Fibroblast of lung (primary cell): ENCODE measurements at regions not wholly inside any gene's neighbourhood (a gene's known extent, or its start where the extent isn't known, plus 50 kb on each side); places are given as distances from the start of the nearest gene placed in this dataset.

Source experiments
- DNase-seq, 2 donors: peaks; one replicate each; pipeline versions ENCODE4 v3.0.0 to v3.0.0-alpha.2; 2010; ENCODE audit warnings: low read depth in 2 of 2
- H2AFZ ChIP-seq: 2 replicates; pipeline ENCODE4 v1.5.1; 2012; ENCODE audit warnings: low read length, control low read depth, inconsistent platforms
- H3K27ac ChIP-seq: 2 replicates; pipeline ENCODE4 v1.5.1; 2011; ENCODE audit warnings: low read length, control low read depth; ENCODE audit not compliant: insufficient read depth
- H3K27me3 ChIP-seq: 2 replicates; pipeline ENCODE4 v1.5.1; 2011; ENCODE audit warnings: mild to moderate bottlenecking, low read length; ENCODE audit not compliant: control insufficient read depth, insufficient read depth
- H3K36me3 ChIP-seq: 2 replicates; pipeline ENCODE4 v1.5.1; 2011; ENCODE audit warnings: low read length; ENCODE audit not compliant: control insufficient read depth, insufficient read depth
- H3K4me1 ChIP-seq: 2 replicates; pipeline ENCODE4 v1.5.1; 2011; ENCODE audit warnings: low read length; ENCODE audit not compliant: control insufficient read depth, insufficient read depth; ENCODE audit errors: extremely low read depth
- H3K4me2 ChIP-seq: 2 replicates; pipeline ENCODE4 v1.5.1; 2011; ENCODE audit warnings: low read length, control low read depth; ENCODE audit not compliant: insufficient read depth; ENCODE audit errors: extremely low read depth
- H3K4me3 ChIP-seq, 4 experiments: fragments of 200-600 bp in 1 of 4; sonication (generic) in 1 of 4; replicated peaks in 1 of 4; 2 replicates each; pipeline ENCODE4 v1.5.1; 2011 to 2016; ENCODE audit warnings: low read length in 4 of 4, low read depth in 3 of 4, mild to moderate bottlenecking in 3 of 4, control low read depth in 2 of 4, inconsistent platforms in 1 of 4, mixed read lengths in 1 of 4; ENCODE audit not compliant: insufficient read depth in 1 of 4; ENCODE audit errors: control extremely low read depth in 1 of 4
- H3K79me2 ChIP-seq: 2 replicates; pipeline ENCODE4 v1.5.1; 2012; ENCODE audit warnings: mild to moderate bottlenecking, low read length, inconsistent platforms; ENCODE audit not compliant: control insufficient read depth, insufficient read depth
- H3K9ac ChIP-seq: 2 replicates; pipeline ENCODE4 v1.5.1; 2011; ENCODE audit warnings: mild to moderate bottlenecking, low read length, control low read depth; ENCODE audit not compliant: insufficient read depth
- H3K9me3 ChIP-seq: 2 replicates; pipeline ENCODE4 v1.5.1; 2012; ENCODE audit warnings: low read depth, low read length; ENCODE audit not compliant: control insufficient read depth, insufficient read depth
- H4K20me1 ChIP-seq: 2 replicates; pipeline ENCODE4 v1.5.1; 2011; ENCODE audit warnings: low read length; ENCODE audit not compliant: control insufficient read depth, insufficient read depth; ENCODE audit errors: extremely low read depth
- CTCF ChIP-seq, 2 donors: IDR thresholded peaks in 1 of 2; conservative IDR thresholded peaks in 1 of 2; 1 replicate in 1 of 2; 2 replicates in 1 of 2; pipeline ENCODE4 v1.5.1; 2011 to 2012; ENCODE audit warnings: low read length in 2 of 2, control low read depth in 1 of 2, inconsistent platforms in 1 of 2, low read depth in 1 of 2, mild to moderate bottlenecking in 1 of 2
- EZH2 ChIP-seq: IDR thresholded peaks from 2 replicates; pipeline ENCODE4 v1.5.1; 2012; ENCODE audit warnings: low read length, control low read depth, mild to moderate bottlenecking; ENCODE audit errors: missing control alignments

- no peaks in the 10 kb centered on the region for H3K27me3 ChIP-seq
- no peaks in the 10 kb centered on the region for H4K20me1 ChIP-seq
- TF ChIP-seq EZH2 (no peak), CTCF (conservative IDR thresholded peaks at IDR 0.05 in 1 of 2, IDR thresholded peaks at IDR 0.05 in 1 of 2; ENCODE audit: low read depth in 1 of 2, low read length in 2 of 2) (no peak)
- H2AFZ ChIP-seq: no peak overlapping the region
- no peak overlapping the region for H3K4me3 ChIP-seq
- no peak overlapping the region for H3K27ac ChIP-seq
- no peak for DNase-seq
- no peaks in the 10 kb centered on the region for H3K79me2 ChIP-seq
- no peaks in the 10 kb centered on the region for H3K36me3 ChIP-seq
- H3K4me2 ChIP-seq: no peak overlapping the region
- no peaks in the 10 kb centered on the region for H3K4me1 ChIP-seq
- H3K9ac ChIP-seq: no peak overlapping the region
- H3K9me3 ChIP-seq: no peaks in the 10 kb centered on the region
Measured at GRCh38 chr15:53212785-53213184, 422.6 kb upstream of the ONECUT1 start.

GRCh38 chr15:53210653-53211052 lies 420.5 kb upstream of the ONECUT1 start:
- Histone ChIP-seq H3K9ac (no peak overlapping the region), H3K4me3 (no peak overlapping the region), H3K27me3 (no peaks in the 10 kb centered on the region), H3K4me2 (no peak overlapping the region), H4K20me1 (no peaks in the 10 kb centered on the region), H2AFZ (no peak overlapping the region), H3K4me1 (no peaks in the 10 kb centered on the region), H3K9me3 (no peaks in the 10 kb centered on the region), H3K36me3 (no peaks in the 10 kb centered on the region), H3K27ac (no peak overlapping the region), H3K79me2 (no peaks in the 10 kb centered on the region)
- no peak for DNase-seq
- TF ChIP-seq EZH2 (no peak), CTCF (conservative IDR thresholded peaks at IDR 0.05 in 1 of 2, IDR thresholded peaks at IDR 0.05 in 1 of 2; ENCODE audit: low read depth in 1 of 2, low read length in 2 of 2) (no peak)

- no peaks in the 10 kb centered on the region for H3K9me3 ChIP-seq
- no peak overlapping the region for H3K4me3 ChIP-seq
- no peaks in the 10 kb centered on the region for H3K79me2 ChIP-seq
- no peak overlapping the region for H3K4me2 ChIP-seq
- H2AFZ ChIP-seq: no peak overlapping the region
- no peak overlapping the region for H3K9ac ChIP-seq
- peak in 1 of 2 donors; percentile 29 for DNase-seq
- TF ChIP-seq CTCF (conservative IDR thresholded peaks at IDR 0.05 in 1 of 2, IDR thresholded peaks at IDR 0.05 in 1 of 2; ENCODE audit: low read depth in 1 of 2, low read length in 2 of 2) (no peak), EZH2 (no peak)
- H3K4me1 ChIP-seq: no peaks in the 10 kb centered on the region
- H3K27ac ChIP-seq: no peak overlapping the region
- no peaks in the 10 kb centered on the region for H3K36me3 ChIP-seq
- H4K20me1 ChIP-seq: no peaks in the 10 kb centered on the region
- H3K27me3 ChIP-seq: no peaks in the 10 kb centered on the region
Measured at GRCh38 chr15:53209396-53210042, 419.4 kb upstream of the ONECUT1 start.
